Dendritic cell treated with granulocyte-macrophage colony-stimulating factor and Interleukin-4, amounts not matched to agents 40 ng/mL and 50 ng/mL, for 4 days (primary cell): ENCODE measurements at regions not wholly inside any gene's neighbourhood (a gene's known extent, or its start where the extent isn't known, plus 50 kb on each side); places are given as distances from the start of the nearest gene placed in this dataset.
"Not testable (repeated sequence)": the region's sequence is repeated elsewhere in the genome, so short reads cannot be mapped to it uniquely, and the experiment has no call there.

Source experiments
- H3K27ac Mint-ChIP-seq: one replicate; pipeline ENCODE4 v1.8.0; 2022; ENCODE audit warnings: mild to moderate bottlenecking, mixed read lengths
- H3K27me3 Mint-ChIP-seq: one replicate; pipeline ENCODE4 v1.8.0; 2022; ENCODE audit warnings: mild to moderate bottlenecking, mixed read lengths
- H3K36me3 Mint-ChIP-seq: one replicate; pipeline ENCODE4 v1.8.0; 2022; ENCODE audit warnings: low read depth, mixed read lengths
- H3K4me1 Mint-ChIP-seq: one replicate; pipeline ENCODE4 v1.8.0; 2022; ENCODE audit warnings: low read depth, mixed read lengths
- H3K4me3 Mint-ChIP-seq: one replicate; pipeline ENCODE4 v1.8.0; 2022; ENCODE audit warnings: mild to moderate bottlenecking, moderate library complexity, mixed read lengths
- H3K9me3 Mint-ChIP-seq: one replicate; pipeline ENCODE4 v1.8.0; 2022; ENCODE audit warnings: mixed read lengths
- intact Hi-C: fragments of 100-400 bp; cut with micrococcal nuclease; formaldehyde crosslinking; loops from one replicate; pipeline ENCODE4 v1.15.0; 2022

DNA sequence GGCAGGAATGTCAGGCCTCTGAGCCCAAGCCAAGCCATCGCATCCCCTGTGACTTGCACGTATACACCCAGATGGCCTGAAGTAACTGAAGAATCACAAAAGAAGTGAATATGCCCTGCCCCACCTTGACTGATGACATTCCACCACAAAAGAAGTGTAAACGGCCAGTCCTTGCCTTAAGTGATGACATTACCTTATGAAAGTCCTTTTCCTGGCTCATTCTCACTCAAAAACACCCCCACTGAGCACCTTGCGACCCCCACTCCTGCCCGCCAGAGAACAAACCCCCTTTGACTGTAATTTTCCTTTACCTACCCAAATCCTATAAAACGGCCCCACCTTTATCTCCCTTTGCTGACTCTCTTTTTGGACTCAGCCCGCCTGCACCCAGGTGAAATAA, 185.8 kb upstream of the MEIS1 start:
- H3K9me3 Mint-ChIP-seq, result peaks cover 22% of the 10 kb centered on the region
- H3K4me1 Mint-ChIP-seq, result not testable (repeated sequence)

DNA sequence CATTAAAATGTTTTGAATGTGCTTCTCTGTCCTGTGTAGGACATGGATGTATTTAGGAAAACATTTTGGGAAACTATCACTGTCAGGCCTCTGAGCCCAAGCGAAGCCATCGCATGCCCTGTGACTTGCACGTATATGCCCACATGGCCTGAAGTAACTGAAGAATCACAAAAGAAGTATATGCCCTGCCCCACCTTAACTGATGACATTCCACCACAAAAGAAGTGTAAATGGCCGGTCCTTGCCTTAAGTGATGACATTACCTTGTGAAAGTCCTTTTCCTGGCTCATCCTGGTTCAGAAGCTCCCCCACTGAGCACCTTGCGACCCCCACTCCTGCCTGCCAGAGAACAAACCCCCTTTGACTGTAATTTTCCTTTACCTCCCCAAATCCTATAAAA, 191.1 kb upstream of the MEIS1 start:
- H3K9me3 Mint-ChIP-seq, result peaks cover 22% of the 10 kb centered on the region
- H3K27me3 Mint-ChIP-seq, H3K27ac Mint-ChIP-seq, intact Hi-C loops, H3K36me3 Mint-ChIP-seq, H3K4me3 Mint-ChIP-seq, H3K4me1 Mint-ChIP-seq: not testable (repeated sequence)

More for the DNA sequence above, 185.8 kb upstream of the MEIS1 start:
- H3K36me3 Mint-ChIP-seq, H3K27me3 Mint-ChIP-seq, intact Hi-C loops, H3K27ac Mint-ChIP-seq, H3K4me3 Mint-ChIP-seq: not testable (repeated sequence)

- H3K27ac Mint-ChIP-seq, H3K27me3 Mint-ChIP-seq, intact Hi-C loops, H3K4me3 Mint-ChIP-seq, H3K4me1 Mint-ChIP-seq, H3K36me3 Mint-ChIP-seq: not testable (repeated sequence)
- H3K9me3 Mint-ChIP-seq, result peaks cover 22% of the 10 kb centered on the region
Measured at GRCh38 chr2:66242888-66243287, 192.0 kb upstream of the MEIS1 start.

- Mint-ChIP-seq H3K9me3 (peaks cover 18% of the 10 kb centered on the region), H3K27me3 (no peaks in the 10 kb centered on the region), H3K4me1 (no peaks in the 10 kb centered on the region), H3K27ac (no peak overlapping the region), H3K36me3 (no peaks in the 10 kb centered on the region), H3K4me3 (no peak overlapping the region)
- intact Hi-C loops, result no loop called here
Measured at GRCh38 chr2:66242099-66242789, 192.7 kb upstream of the MEIS1 start.

GRCh38 chr2:66240286-66240685, 194.6 kb upstream of the MEIS1 start:
- intact Hi-C loops, result no loop called here
- Mint-ChIP-seq H3K4me3 (no peak overlapping the region), H3K9me3 (peaks cover 6% of the 10 kb centered on the region), H3K27me3 (no peaks in the 10 kb centered on the region), H3K36me3 (no peaks in the 10 kb centered on the region), H3K27ac (no peak overlapping the region), H3K4me1 (no peaks in the 10 kb centered on the region)

DNA sequence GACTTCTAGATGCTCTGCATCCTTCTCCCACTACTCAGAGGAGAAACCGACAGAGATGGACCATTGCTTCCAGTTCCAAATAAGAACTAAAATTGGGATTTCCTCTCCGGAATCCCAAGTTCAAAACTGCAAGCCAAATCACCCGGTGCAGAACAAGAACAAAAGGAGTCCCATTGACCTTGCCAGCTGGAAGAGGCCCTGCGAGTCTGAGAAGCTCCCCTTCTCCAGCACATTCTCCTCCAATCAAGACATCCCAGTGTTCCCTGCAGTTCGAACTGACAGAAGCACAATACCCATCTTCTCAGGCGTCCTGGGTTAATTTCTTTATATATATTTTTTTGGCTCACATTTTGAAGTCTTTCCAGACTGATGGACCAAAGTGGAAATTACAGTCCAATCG, 195.3 kb upstream of the MEIS1 start:
- H3K4me1 Mint-ChIP-seq, result no peaks in the 10 kb centered on the region
- no peak overlapping the region for H3K4me3 Mint-ChIP-seq
- no peaks in the 10 kb centered on the region for H3K27me3 Mint-ChIP-seq
- H3K27ac Mint-ChIP-seq, result no peak overlapping the region
- intact Hi-C loops, result no loop called here
- H3K9me3 Mint-ChIP-seq, result peaks cover 4% of the 10 kb centered on the region
- no peaks in the 10 kb centered on the region for H3K36me3 Mint-ChIP-seq

DNA sequence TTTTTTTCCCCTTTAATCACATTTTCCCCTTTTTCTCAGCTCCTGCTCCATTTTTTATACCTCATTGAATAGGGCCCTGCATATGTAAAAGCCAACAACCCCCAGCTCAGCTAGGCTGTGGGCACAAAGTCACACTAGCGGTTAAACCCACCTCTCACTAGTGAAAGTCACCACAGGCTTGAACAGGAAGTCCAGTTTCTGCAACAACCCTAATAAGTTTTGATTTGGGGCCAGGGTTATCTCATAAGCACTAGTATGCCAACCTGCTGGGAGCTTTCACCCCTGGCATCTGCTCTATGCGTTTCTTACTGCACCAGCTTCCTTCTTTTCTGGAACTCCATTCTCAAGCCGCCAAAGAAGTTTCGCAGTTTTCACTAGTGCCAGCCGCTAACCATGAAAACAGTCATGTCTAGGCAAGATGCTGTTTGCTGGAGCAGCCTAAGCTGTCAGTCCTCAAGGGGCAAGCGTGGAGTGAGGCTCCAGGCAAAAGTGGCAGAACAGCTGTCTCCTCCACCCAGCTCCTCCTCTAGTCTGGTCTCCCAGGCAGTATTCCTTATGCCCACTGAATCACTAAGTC, 197.0 kb upstream of the MEIS1 start:
- Mint-ChIP-seq H3K9me3 (no peaks in the 10 kb centered on the region), H3K27ac (no peak overlapping the region), H3K27me3 (no peaks in the 10 kb centered on the region), H3K4me3 (no peak overlapping the region), H3K4me1 (no peaks in the 10 kb centered on the region), H3K36me3 (no peaks in the 10 kb centered on the region)
- intact Hi-C loops, result no loop called here

- Mint-ChIP-seq H3K27me3 (no peaks in the 10 kb centered on the region), H3K4me1 (no peaks in the 10 kb centered on the region), H3K9me3 (no peaks in the 10 kb centered on the region), H3K4me3 (no peak overlapping the region), H3K36me3 (no peaks in the 10 kb centered on the region), H3K27ac (no peak overlapping the region)
- intact Hi-C loops, result no loop called here
Measured at GRCh38 chr2:66236816-66237802, 197.8 kb upstream of the MEIS1 start.

DNA sequence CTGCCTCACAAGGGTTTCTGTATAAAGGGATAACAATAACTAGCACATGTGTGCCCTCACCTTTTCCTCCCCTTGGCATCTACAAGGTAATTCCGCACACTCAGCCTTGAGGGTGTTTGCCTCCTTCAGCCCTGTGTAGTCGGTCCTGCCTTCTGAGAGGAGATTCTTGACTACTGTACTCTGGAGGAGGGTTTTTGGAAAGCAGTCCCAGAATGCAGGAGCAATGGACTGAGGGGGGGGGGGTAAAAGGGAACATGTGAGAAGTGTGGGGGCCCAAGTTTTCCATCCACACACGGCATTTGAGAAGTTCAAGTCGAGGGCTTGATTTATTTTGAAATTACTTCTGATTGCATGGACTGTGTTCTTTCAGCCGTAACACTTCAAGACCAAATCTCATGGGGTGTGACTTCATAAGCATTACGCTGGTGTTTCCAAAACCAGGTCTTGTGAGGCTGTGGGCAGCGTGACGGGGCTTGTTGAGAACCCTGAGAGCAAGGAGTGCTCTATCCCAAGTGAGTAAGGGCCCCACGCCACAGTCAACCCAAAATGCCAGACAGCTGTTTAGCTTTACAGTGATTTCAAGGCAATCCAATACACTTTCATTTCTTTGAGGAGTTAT, 198.7 kb upstream of the MEIS1 start:
- no peak overlapping the region for H3K4me3 Mint-ChIP-seq
- intact Hi-C loops, result no loop called here
- H3K27me3 Mint-ChIP-seq, result no peaks in the 10 kb centered on the region
- H3K9me3 Mint-ChIP-seq, result no peaks in the 10 kb centered on the region
- H3K4me1 Mint-ChIP-seq, result no peaks in the 10 kb centered on the region
- H3K27ac Mint-ChIP-seq, result no peak overlapping the region
- no peaks in the 10 kb centered on the region for H3K36me3 Mint-ChIP-seq

GRCh38 chr2:66235428-66235827, 199.5 kb upstream of the MEIS1 start:
- H3K4me3 Mint-ChIP-seq, result no peak overlapping the region
- intact Hi-C loops, result no loop called here
- no peak overlapping the region for H3K27ac Mint-ChIP-seq
- H3K9me3 Mint-ChIP-seq, result no peaks in the 10 kb centered on the region
- H3K4me1 Mint-ChIP-seq, result no peaks in the 10 kb centered on the region
- no peaks in the 10 kb centered on the region for H3K36me3 Mint-ChIP-seq
- no peaks in the 10 kb centered on the region for H3K27me3 Mint-ChIP-seq

- no peaks in the 10 kb centered on the region for H3K4me1 Mint-ChIP-seq
- H3K9me3 Mint-ChIP-seq, result no peaks in the 10 kb centered on the region
- no peaks in the 10 kb centered on the region for H3K36me3 Mint-ChIP-seq
- intact Hi-C loops, result no loop called here
- no peak overlapping the region for H3K4me3 Mint-ChIP-seq
- no peaks in the 10 kb centered on the region for H3K27me3 Mint-ChIP-seq
- no peak overlapping the region for H3K27ac Mint-ChIP-seq
Measured at GRCh38 chr2:66233981-66234380, 200.9 kb upstream of the MEIS1 start.

DNA sequence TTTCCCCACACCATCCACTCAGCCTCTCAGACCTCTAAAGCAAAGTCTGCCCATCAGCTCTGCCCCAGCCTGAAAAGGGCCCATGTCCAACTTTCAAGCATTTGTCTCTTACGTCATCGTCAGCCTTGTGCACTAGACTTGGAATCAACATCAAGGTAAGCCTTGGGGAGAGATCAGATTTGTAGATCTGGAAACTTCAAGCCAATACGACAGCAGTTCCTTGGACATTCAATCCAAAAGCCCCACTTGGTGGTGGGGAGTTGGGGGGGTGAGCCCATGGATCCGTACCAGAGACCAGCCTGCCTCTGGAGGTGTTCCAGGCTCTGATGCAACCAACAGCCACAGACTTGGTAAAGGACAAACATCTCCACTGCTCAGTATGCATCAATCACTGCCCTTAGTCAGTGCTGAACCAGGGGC, 206.8 kb upstream of the MEIS1 start:
- intact Hi-C loops, result no loop called here
- peaks cover 1% of the 10 kb centered on the region for H3K27me3 Mint-ChIP-seq

GRCh38 chr2:66217039-66217585, 217.8 kb upstream of the MEIS1 start:
- Mint-ChIP-seq H3K4me1 (no peaks in the 10 kb centered on the region), H3K36me3 (no peaks in the 10 kb centered on the region), H3K9me3 (no peaks in the 10 kb centered on the region), H3K27me3 (no peaks in the 10 kb centered on the region), H3K27ac (no peak overlapping the region), H3K4me3 (no peak overlapping the region)
- intact Hi-C loops, result no loop called here

More for the DNA sequence above, 206.8 kb upstream of the MEIS1 start:
- H3K36me3 Mint-ChIP-seq, result no peaks in the 10 kb centered on the region
- no peaks in the 10 kb centered on the region for H3K9me3 Mint-ChIP-seq
- no peaks in the 10 kb centered on the region for H3K4me1 Mint-ChIP-seq
- H3K4me3 Mint-ChIP-seq, result no peak overlapping the region
- no peak overlapping the region for H3K27ac Mint-ChIP-seq

- no peaks in the 10 kb centered on the region for H3K36me3 Mint-ChIP-seq
- H3K9me3 Mint-ChIP-seq, result no peaks in the 10 kb centered on the region
- no peaks in the 10 kb centered on the region for H3K4me1 Mint-ChIP-seq
- H3K4me3 Mint-ChIP-seq, result no peak overlapping the region
- H3K27me3 Mint-ChIP-seq, result no peaks in the 10 kb centered on the region
- intact Hi-C loops, result no loop called here
- no peak overlapping the region for H3K27ac Mint-ChIP-seq
Measured at GRCh38 chr2:66212749-66213148, 222.2 kb upstream of the MEIS1 start.
